ENCODE measurements at regions not wholly inside any gene's neighbourhood (a gene's known extent, or its start where the extent isn't known, plus 50 kb on each side); places are given as distances from the start of the nearest gene placed in this dataset.

DNA sequence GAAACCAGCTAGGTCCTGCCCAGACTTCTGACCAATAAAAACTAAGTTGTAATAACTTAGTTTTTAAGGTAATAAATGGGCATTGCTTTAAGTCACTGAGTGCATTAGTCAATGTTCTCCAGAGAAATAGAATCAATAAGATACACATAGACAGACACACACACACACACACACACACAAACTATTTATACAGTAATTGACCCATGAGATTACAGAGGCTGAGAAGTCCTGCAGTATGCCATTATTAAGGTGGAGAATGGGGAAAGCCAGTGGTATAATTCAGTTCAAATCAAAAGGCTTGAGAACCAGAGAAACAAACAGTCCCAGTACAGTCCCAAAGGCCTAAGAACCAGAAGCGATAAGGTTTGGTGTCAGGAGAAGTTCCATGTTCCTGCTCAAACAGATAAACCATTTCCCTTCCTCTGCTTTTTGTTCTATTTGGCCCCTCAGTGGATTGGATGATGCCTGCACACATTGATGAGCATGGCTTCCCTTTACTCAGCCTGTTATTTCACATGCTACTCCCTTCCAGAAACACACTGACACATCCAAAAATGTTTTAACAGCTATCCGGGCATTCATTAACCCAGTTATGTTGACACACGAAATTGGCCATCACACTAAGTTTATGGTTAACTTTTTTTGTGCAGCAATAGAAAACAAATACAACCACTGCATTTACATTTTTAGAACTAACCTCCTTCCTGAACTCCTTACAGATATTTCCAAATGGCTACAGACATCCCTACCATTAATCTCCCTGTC lies 828.2 kb upstream of the NCAM2 start:
- no peak for FAIRE-seq

DNA sequence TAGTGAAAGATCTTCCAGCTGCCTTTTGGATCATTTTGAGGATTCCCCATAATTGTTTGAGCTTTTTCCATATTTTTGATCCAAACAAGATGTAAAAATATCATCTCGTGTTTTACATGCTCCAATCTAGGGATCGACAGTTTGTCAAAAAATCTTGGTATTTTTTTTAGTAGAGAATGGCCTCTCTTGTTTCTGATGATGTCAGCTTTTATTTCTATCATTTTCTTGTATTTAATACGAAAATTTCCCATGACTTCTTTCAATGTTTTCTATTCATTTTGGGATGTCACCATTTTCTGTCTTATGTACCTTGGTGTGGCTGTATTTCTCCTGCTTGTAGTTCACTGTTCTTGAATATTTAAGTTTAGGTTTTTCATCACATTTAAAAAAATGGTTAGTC lies 812.0 kb upstream of the NCAM2 start:
- H3K36me3 ChIP-seq (ENCODE audit: control insufficient read depth, insufficient read depth, low read length): no peaks in the 10 kb centered on the region
- H3K4me3 ChIP-seq: no peak overlapping the region
- H3K9me3 ChIP-seq (replicated peaks; ENCODE audit: control insufficient read depth, insufficient read depth, low read depth, low read length): no peaks in the 10 kb centered on the region
- no peak for DNase-seq (ENCODE audit: extremely low read depth in 1 of 4, low spot score in 3 of 4)
- H3K4me2 ChIP-seq (ENCODE audit: insufficient read depth, low read length): no peak overlapping the region
- no peak for ATAC-seq
- no peak for FAIRE-seq
- H3K4me1 ChIP-seq (replicated peaks in 1 of 2; ENCODE audit: control insufficient read depth in 2 of 2, insufficient read depth in 2 of 2, low read length in 2 of 2): no peaks in the 10 kb centered on the region
- BruUV-seq (replicated peaks): no TSS peak
- in situ Hi-C loops (cut with MboI) (no loop called here), intact Hi-C loops (cut with micrococcal nuclease) (no loop called here)
- no peaks in the 10 kb centered on the region for H3K27me3 ChIP-seq (ENCODE audit: control insufficient read depth in 2 of 2, insufficient read depth in 2 of 2, low read length in 2 of 2)
- no peak overlapping the region for H2AFZ ChIP-seq (ENCODE audit: low read depth, low read length)
- WGBS (ENCODE audit: insufficient coverage, low coverage, missing lambda C conversion rate): 4% methylated on average over 3 of the region's 3 CpGs
- no peaks in the 10 kb centered on the region for H3K79me2 ChIP-seq (ENCODE audit: control insufficient read depth, insufficient read depth, low read length)
- no peak overlapping the region for H3K9ac ChIP-seq (ENCODE audit: insufficient read depth in 1 of 2, low read depth in 2 of 2, low read length in 2 of 2)
- no peaks in the 10 kb centered on the region for H3K9me1 ChIP-seq (ENCODE audit: control insufficient read depth, insufficient read depth, low read length)
- H3K27ac ChIP-seq (ENCODE audit: extremely low read depth, low read depth, low read length): no peak overlapping the region
- CTCF ChIA-PET (ENCODE audit: low intra/inter-chr PET ratio): no interaction called here
- POLR2A ChIA-PET: no interaction called here
- H4K20me1 ChIP-seq (replicated peaks; ENCODE audit: control insufficient read depth, insufficient read depth, low read length): no peaks in the 10 kb centered on the region
- TF ChIP-seq ZNF316 (IDR thresholded peaks at IDR 0.05) (peak; percentile 74; the same call in 1 of the 2 replicates), YY1 (IDR thresholded peaks at IDR 0.05; ENCODE audit: borderline replicate concordance in 1 of 3, control insufficient read depth in 1 of 3, extremely low read depth in 1 of 3, insufficient read depth in 3 of 3, insufficient read length in 1 of 3, insufficient replicate concordance in 2 of 3, low read depth in 1 of 3, low read length in 2 of 3) (no peak), SAP30 (IDR thresholded peaks at IDR 0.05; ENCODE audit: borderline replicate concordance, insufficient read depth, low read depth, low read length, poor library complexity, severe bottlenecking) (no peak), ZC3H11A (IDR thresholded peaks at IDR 0.05; ENCODE audit: low read depth, low read length) (no peak), GABPA (tag; conservative IDR thresholded peaks at IDR 0.05; ENCODE audit: low read depth) (no peak), FOXJ2 (tag; IDR thresholded peaks at IDR 0.05) (no peak), MAFF (IDR thresholded peaks at IDR 0.05; ENCODE audit: low read length) (peak; percentile 70), BMI1 (IDR thresholded peaks at IDR 0.05; ENCODE audit: low read length) (no peak)
- TF ChIP-seq, protein P1, sequence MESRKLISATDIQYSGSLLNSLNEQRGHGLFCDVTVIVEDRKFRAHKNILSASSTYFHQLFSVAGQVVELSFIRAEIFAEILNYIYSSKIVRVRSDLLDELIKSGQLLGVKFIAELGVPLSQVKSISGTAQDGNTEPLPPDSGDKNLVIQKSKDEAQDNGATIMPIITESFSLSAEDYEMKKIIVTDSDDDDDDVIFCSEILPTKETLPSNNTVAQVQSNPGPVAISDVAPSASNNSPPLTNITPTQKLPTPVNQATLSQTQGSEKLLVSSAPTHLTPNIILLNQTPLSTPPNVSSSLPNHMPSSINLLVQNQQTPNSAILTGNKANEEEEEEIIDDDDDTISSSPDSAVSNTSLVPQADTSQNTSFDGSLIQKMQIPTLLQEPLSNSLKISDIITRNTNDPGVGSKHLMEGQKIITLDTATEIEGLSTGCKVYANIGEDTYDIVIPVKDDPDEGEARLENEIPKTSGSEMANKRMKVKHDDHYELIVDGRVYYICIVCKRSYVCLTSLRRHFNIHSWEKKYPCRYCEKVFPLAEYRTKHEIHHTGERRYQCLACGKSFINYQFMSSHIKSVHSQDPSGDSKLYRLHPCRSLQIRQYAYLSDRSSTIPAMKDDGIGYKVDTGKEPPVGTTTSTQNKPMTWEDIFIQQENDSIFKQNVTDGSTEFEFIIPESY (CRISPR knock-in tag; IDR thresholded peaks at IDR 0.05): no peak

More for the DNA sequence above, 828.2 kb upstream of the NCAM2 start:
- DNase-seq (ENCODE audit: extremely low read depth in 1 of 4, low spot score in 3 of 4) (peak in 1 of 4 experiments; percentile 11), ATAC-seq (no peak)
- Histone ChIP-seq H3K9ac (ENCODE audit: insufficient read depth in 1 of 2, low read depth in 2 of 2, low read length in 2 of 2) (no peak overlapping the region), H3K9me1 (ENCODE audit: control insufficient read depth, insufficient read depth, low read length) (no peaks in the 10 kb centered on the region), H3K4me1 (replicated peaks in 1 of 2; ENCODE audit: control insufficient read depth in 2 of 2, insufficient read depth in 2 of 2, low read length in 2 of 2) (peaks cover 0 to 2% of the 10 kb centered on the region in 2 experiments; a peak in 2 of 5 replicates), H3K9me3 (replicated peaks; ENCODE audit: control insufficient read depth, insufficient read depth, low read depth, low read length) (no peaks in the 10 kb centered on the region), H3K27me3 (ENCODE audit: control insufficient read depth in 2 of 2, insufficient read depth in 2 of 2, low read length in 2 of 2) (no peaks in the 10 kb centered on the region), H3K27ac (ENCODE audit: extremely low read depth, low read depth, low read length) (no peak overlapping the region), H4K20me1 (replicated peaks; ENCODE audit: control insufficient read depth, insufficient read depth, low read length) (no peaks in the 10 kb centered on the region), H2AFZ (ENCODE audit: low read depth, low read length) (peak overlapping the region; percentile 55; the same call in 1 of the 2 replicates), H3K4me3 (no peak overlapping the region), H3K79me2 (ENCODE audit: control insufficient read depth, insufficient read depth, low read length) (no peaks in the 10 kb centered on the region), H3K36me3 (ENCODE audit: control insufficient read depth, insufficient read depth, low read length) (no peaks in the 10 kb centered on the region), H3K4me2 (ENCODE audit: insufficient read depth, low read length) (no peak overlapping the region)
- intact Hi-C loops (cut with micrococcal nuclease): no loop called here
- TF ChIP-seq RBBP5 (IDR thresholded peaks at IDR 0.05; ENCODE audit: borderline replicate concordance, insufficient read depth, low read length, poor library complexity, severe bottlenecking): no peak
- TF ChIP-seq HMGN3 (IDR thresholded peaks at IDR 0.05; ENCODE audit: borderline replicate concordance, extremely low read depth, insufficient read length, low read depth, low read length): no peak
- TF ChIP-seq CHD1 (IDR thresholded peaks at IDR 0.05; ENCODE audit: low read length): no peak
- TF ChIP-seq XRCC5 (IDR thresholded peaks at IDR 0.05; ENCODE audit: low read depth, low read length): no peak
- TF ChIP-seq KLF10 (CRISPR knock-in tag; IDR thresholded peaks at IDR 0.05): no peak
- TF ChIP-seq SMAD3 (CRISPR knock-in tag; conservative IDR thresholded peaks at IDR 0.05): no peak
- TF ChIP-seq NR2C1 (IDR thresholded peaks at IDR 0.05): no peak
- TF ChIP-seq NR2C1 (tag; IDR thresholded peaks at IDR 0.05): no peak
- TF ChIP-seq MYNN (IDR thresholded peaks at IDR 0.05): no peak
- no peak for TF ChIP-seq MYNN (CRISPR knock-in tag; IDR thresholded peaks at IDR 0.05)
- no peak for TF ChIP-seq GABPB1 (CRISPR knock-in tag; IDR thresholded peaks at IDR 0.05)
- no peak for TF ChIP-seq ZNF41 (CRISPR knock-in tag; conservative IDR thresholded peaks at IDR 0.05)
- POLR2A ChIA-PET: interaction anchor here (0.5 kb wide), 1 partner anchor 26 kb away, joined by 3 read pairs; no protein-coding TSS in a partner anchor
- WGBS (ENCODE audit: insufficient coverage, low coverage, missing lambda C conversion rate): 17% methylated on average over 3 of the region's 3 CpGs
- BruUV-seq (replicated peaks): no TSS peak
- CTCF ChIA-PET (ENCODE audit: low intra/inter-chr PET ratio): no interaction called here
- in situ Hi-C loops (cut with MboI): loop anchor here (25.0 kb wide), 1 partner anchor 667 kb away; no protein-coding TSS in a partner anchor

All from K562 (cell line).